Motor neuron (in vitro differentiated cells): ENCODE measurements at regions not wholly inside any gene's neighbourhood (a gene's known extent, or its start where the extent isn't known, plus 50 kb on each side); places are given as distances from the start of the nearest gene placed in this dataset.

Source experiments
- ATAC-seq, 8 experiments: fragments of 200-7000 bp; cut with Tn5 transposase; replicated peaks in 6 of 8; 2 replicates each; pipeline ENCODE4 v1.8.0; 2021; ENCODE audit warnings: mild to moderate bottlenecking in 8 of 8, moderate library complexity in 8 of 8
- H3K27ac ChIP-seq, 2 donors: fragments of 250-450 bp; sonication (Bioruptor Pico); 2 replicates each; pipeline ENCODE4 v1.9.0; 2021; ENCODE audit warnings: antibody characterized with exemption in 2 of 2, mild to moderate bottlenecking in 2 of 2, moderate library complexity in 1 of 2
- H3K4me1 ChIP-seq, 2 donors: fragments of 250-450 bp; sonication (Bioruptor Pico); replicated peaks in 1 of 2; 2 replicates each; pipeline ENCODE4 v1.6.1; 2021; ENCODE audit warnings: antibody characterized with exemption in 2 of 2, mild to moderate bottlenecking in 2 of 2, moderate library complexity in 1 of 2
- H3K4me3 ChIP-seq, 5 donors: fragments of 250-450 bp; sonication (Bioruptor Pico); 2 replicates each; pipeline ENCODE4 v1.9.0; 2021; ENCODE audit warnings: antibody characterized with exemption in 5 of 5, mild to moderate bottlenecking in 5 of 5, moderate library complexity in 4 of 5
- WGBS, 10 experiments: fragments of 450-650 bp; shearing (Covaris generic); methylation state at CpG; one replicate each; pipeline ENCODE4 v1.0.0; 2022; 5-methylcytosine and 5-hydroxymethylcytosine counted together
- in situ Hi-C, 9 experiments: fragments of 400-800 bp; cut with MboI; loops; one replicate each; pipeline ENCODE4 v1.15.0; 2021; ENCODE audit warnings: low sequenced_read_pairs in 9 of 9, low pct_unique_long_range_greater_than_20kb in 2 of 9; ENCODE audit not compliant: unreplicated experiment in 9 of 9

- ATAC-seq: no peak
- no peak overlapping the region for H3K27ac ChIP-seq
- in situ Hi-C loops: loop anchor here in 1 of 9 experiments (25.0 kb wide), 1 partner anchor 103 kb away; no protein-coding TSS in a partner anchor
- 17 to 96% (median 89%) methylated on average over 2 to 5 of the region's 5 CpGs; no CpG with 5 or more reads in 1 of the 10 experiments for WGBS, 10 experiments
- no peak overlapping the region for H3K4me3 ChIP-seq
- peaks cover 23 to 41% of the 10 kb centered on the region in 2 donors for H3K4me1 ChIP-seq
These were observed 270.9 kb upstream of the NSMCE3 start for GRCh38 chr15:29540479-29540878.

GRCh38 chr15:29539736-29540135, 270.1 kb upstream of the NSMCE3 start:
- 14 to 100% methylated on average over 1 to 5 of the region's 6 CpGs; no CpG with 5 or more reads in 8 of the 10 experiments for WGBS, 10 experiments

GRCh38 chr15:29538044-29538443, 268.4 kb upstream of the NSMCE3 start:
- WGBS, 10 experiments: 27 to 67% (median 40%) methylated on average over 1 to 5 of the region's 5 CpGs; no CpG with 5 or more reads in 1 of the 10 experiments
- ATAC-seq: peak in 6 of 8 experiments; percentile 27 to 87 (median 82)
- no peak overlapping the region for H3K4me3 ChIP-seq
- in situ Hi-C loops: loop anchor here in 1 of 9 experiments (25.0 kb wide), 1 partner anchor 101 kb away; no protein-coding TSS in a partner anchor
- H3K4me1 ChIP-seq: peaks cover 20 to 38% of the 10 kb centered on the region in 2 donors
- no peak overlapping the region for H3K27ac ChIP-seq

More at GRCh38 chr15:29539736-29540135, 270.1 kb upstream of the NSMCE3 start:
- in situ Hi-C loops: loop anchor here in 1 of 9 experiments (25.0 kb wide), 1 partner anchor 102 kb away; no protein-coding TSS in a partner anchor
- H3K4me3 ChIP-seq: no peak overlapping the region
- peaks cover 23 to 41% of the 10 kb centered on the region in 2 donors for H3K4me1 ChIP-seq
- no peak overlapping the region for H3K27ac ChIP-seq
- no peak for ATAC-seq

GRCh38 chr15:29535952-29536351, 266.3 kb upstream of the NSMCE3 start:
- in situ Hi-C loops: loop anchor here in 1 of 9 experiments (25.0 kb wide), 1 partner anchor 99 kb away; no protein-coding TSS in a partner anchor
- 7 to 100% (median 86%) methylated on average over 1 to 3 of the region's 3 CpGs; no CpG with 5 or more reads in 2 of the 10 experiments for WGBS, 10 experiments
- no peak overlapping the region for H3K27ac ChIP-seq
- no peak for ATAC-seq
- no peak overlapping the region for H3K4me3 ChIP-seq
- peaks cover 16 to 22% of the 10 kb centered on the region in 2 donors for H3K4me1 ChIP-seq

- no peak overlapping the region for H3K4me3 ChIP-seq
- in situ Hi-C loops: loop anchor here in 1 of 9 experiments (25.0 kb wide), 1 partner anchor 97 kb away; no protein-coding TSS in a partner anchor
- WGBS, 10 experiments: 8 to 100% (median 86%) methylated on average over 2 to 3 of the region's 3 CpGs; no CpG with 5 or more reads in 3 of the 10 experiments
- peaks cover 16% of the 10 kb centered on the region in 2 donors for H3K4me1 ChIP-seq
- no peak overlapping the region for H3K27ac ChIP-seq
- no peak for ATAC-seq
These were observed 264.8 kb upstream of the NSMCE3 start for GRCh38 chr15:29534378-29534777.

- Histone ChIP-seq H3K4me1 (peaks cover 15% of the 10 kb centered on the region in 2 donors), H3K4me3 (no peak overlapping the region), H3K27ac (no peak overlapping the region)
- no peak for ATAC-seq
- 0 to 90% (median 64%) methylated on average over 2 to 5 of the region's 5 CpGs; no CpG with 5 or more reads in 2 of the 10 experiments for WGBS, 10 experiments
- in situ Hi-C loops: loop anchor here in 1 of 9 experiments (25.0 kb wide), 1 partner anchor 96 kb away; no protein-coding TSS in a partner anchor
These were observed 264.0 kb upstream of the NSMCE3 start for GRCh38 chr15:29533647-29534046.

- peak in 1 of 8 experiments; percentile 64 for ATAC-seq
- 0 to 100% (median 69%) methylated on average over 1 of the region's 1 CpG for WGBS, 10 experiments
- in situ Hi-C loops: loop anchor here in 1 of 9 experiments (25.0 kb wide), 1 partner anchor 95 kb away; no protein-coding TSS in a partner anchor
These were observed 262.7 kb upstream of the NSMCE3 start for GRCh38 chr15:29532296-29532695.

GRCh38 chr15:29530966-29531365, 261.3 kb upstream of the NSMCE3 start:
- whole genome bisulfite sequencing, 10 experiments: 25 to 100% (median 87%) methylated on average over 1 to 7 of the region's 9 CpGs; no CpG with 5 or more reads in 4 of the 10 experiments
- H3K27ac ChIP-seq: no peak overlapping the region
- in situ Hi-C loops: loop anchor here in 1 of 9 experiments (25.0 kb wide), 1 partner anchor 94 kb away; no protein-coding TSS in a partner anchor
- no peaks in the 10 kb centered on the region for H3K4me1 ChIP-seq
- no peak for ATAC-seq
- no peak overlapping the region for H3K4me3 ChIP-seq

More at GRCh38 chr15:29532296-29532695, 262.7 kb upstream of the NSMCE3 start:
- no peak overlapping the region for H3K27ac ChIP-seq
- H3K4me1 ChIP-seq: peaks cover 2 to 3% of the 10 kb centered on the region in 2 donors
- H3K4me3 ChIP-seq: no peak overlapping the region

GRCh38 chr15:29529043-29529442, 259.4 kb upstream of the NSMCE3 start:
- Histone ChIP-seq H3K4me3 (no peak overlapping the region), H3K27ac (no peak overlapping the region), H3K4me1 (no peaks in the 10 kb centered on the region)
- WGBS, 10 experiments: no CpG with 5 or more reads among the region's 3 CpGs
- ATAC-seq: no peak
- in situ Hi-C loops: loop anchor here in 1 of 9 experiments (25.0 kb wide), 1 partner anchor 92 kb away; no protein-coding TSS in a partner anchor

- Histone ChIP-seq H3K4me1 (no peaks in the 10 kb centered on the region), H3K27ac (no peak overlapping the region), H3K4me3 (no peak overlapping the region)
- 0 to 100% (median 100%) methylated on average over 1 of the region's 1 CpG; no CpG with 5 or more reads in 4 of the 10 experiments for WGBS, 10 experiments
- ATAC-seq: no peak
- in situ Hi-C loops: loop anchor here in 1 of 9 experiments (25.0 kb wide), 1 partner anchor 91 kb away; no protein-coding TSS in a partner anchor
These were observed 258.7 kb upstream of the NSMCE3 start for GRCh38 chr15:29528276-29528675.

GRCh38 chr15:29526802-29527201, 257.2 kb upstream of the NSMCE3 start:
- in situ Hi-C loops: loop anchor here in 1 of 9 experiments (25.0 kb wide), 1 partner anchor 90 kb away; no protein-coding TSS in a partner anchor

GRCh38 chr15:29522373-29523276, 253.0 kb upstream of the NSMCE3 start:
- in situ Hi-C loops: no loop called here
- no peak for ATAC-seq
- 7 to 73% (median 43%) methylated on average over 2 to 5 of the region's 7 CpGs for WGBS, 10 experiments
- Histone ChIP-seq H3K4me1 (peaks cover 0 to 8% of the 10 kb centered on the region in 2 donors), H3K27ac (no peak overlapping the region), H3K4me3 (no peak overlapping the region)

More at GRCh38 chr15:29526802-29527201, 257.2 kb upstream of the NSMCE3 start:
- WGBS, 10 experiments: 0 to 94% (median 90%) methylated on average over 2 to 5 of the region's 5 CpGs; no CpG with 5 or more reads in 3 of the 10 experiments
- H3K4me1 ChIP-seq: no peaks in the 10 kb centered on the region
- H3K27ac ChIP-seq: no peak overlapping the region
- no peak for ATAC-seq
- H3K4me3 ChIP-seq: no peak overlapping the region
